Keratinocyte (primary cell): ENCODE measurements at regions not wholly inside any gene's neighbourhood (a gene's known extent, or its start where the extent isn't known, plus 50 kb on each side); places are given as distances from the start of the nearest gene placed in this dataset.

Source experiments
- DNase-seq: peaks from one replicate; pipeline ENCODE4 v3.0.0-alpha.2; 2011; ENCODE audit warnings: low read depth, missing footprints, low spot score
- FAIRE-seq: peaks from 2 replicates; lab custom pipeline; 2011; peaks lifted over from hg19 to GRCh38; lab: Jason Lieb, UNC
- H2AFZ ChIP-seq: 2 replicates; pipeline ENCODE4 v1.6.0; 2012; ENCODE audit warnings: low read length, control low read depth, inconsistent platforms; ENCODE audit not compliant: control insufficient read depth
- H3K27ac ChIP-seq: 2 replicates; pipeline ENCODE4 v1.5.1; 2011; ENCODE audit warnings: low read length; ENCODE audit not compliant: control insufficient read depth, insufficient read depth
- H3K27me3 ChIP-seq: 3 replicates; pipeline ENCODE4 v1.6.0; 2011; ENCODE audit warnings: low read length; ENCODE audit not compliant: control insufficient read depth, insufficient read depth; ENCODE audit errors: extremely low read depth
- H3K36me3 ChIP-seq, 2 experiments: 2 replicates in 1 of 2; 3 replicates in 1 of 2; pipeline ENCODE4 v1.5.1; 2011; ENCODE audit warnings: low read length in 2 of 2, mild to moderate bottlenecking in 1 of 2; ENCODE audit not compliant: control insufficient read depth in 2 of 2, insufficient read depth in 2 of 2; ENCODE audit errors: extremely low read depth in 1 of 2
- H3K4me1 ChIP-seq: 3 replicates; pipeline ENCODE4 v1.5.1; 2011; ENCODE audit warnings: low read length; ENCODE audit not compliant: control insufficient read depth, insufficient read depth; ENCODE audit errors: extremely low read depth
- H3K4me2 ChIP-seq: 3 replicates; pipeline ENCODE4 v1.6.0; 2011; ENCODE audit warnings: low read depth, low read length; ENCODE audit not compliant: control insufficient read depth, insufficient read depth; ENCODE audit errors: extremely low read depth
- H3K4me3 ChIP-seq, 3 experiments: fragments of 200-600 bp in 1 of 3; sonication (generic) in 1 of 3; 2 replicates in 2 of 3; 3 replicates in 1 of 3; pipeline ENCODE4 v1.5.1; 2011 to 2016; ENCODE audit warnings: low read length in 3 of 3, mild to moderate bottlenecking in 3 of 3, control low read depth in 2 of 3, inconsistent platforms in 1 of 3, low read depth in 1 of 3, mixed read lengths in 1 of 3, mixed run types in 1 of 3, moderate library complexity in 1 of 3; ENCODE audit not compliant: control insufficient read depth in 2 of 3, insufficient read depth in 2 of 3; ENCODE audit errors: extremely low read depth in 1 of 3
- H3K79me2 ChIP-seq: 2 replicates; pipeline ENCODE4 v1.6.0; 2012; ENCODE audit warnings: low read length; ENCODE audit not compliant: control insufficient read depth, insufficient read depth
- H3K9ac ChIP-seq: 3 replicates; pipeline ENCODE4 v1.6.0; 2011; ENCODE audit warnings: low read length; ENCODE audit not compliant: control insufficient read depth, insufficient read depth; ENCODE audit errors: extremely low read depth
- H3K9me1 ChIP-seq: 3 replicates; pipeline ENCODE4 v1.6.0; 2011; ENCODE audit warnings: low read length; ENCODE audit not compliant: control insufficient read depth, insufficient read depth; ENCODE audit errors: extremely low read depth
- H3K9me3 ChIP-seq: 2 replicates; pipeline ENCODE4 v1.5.1; 2012; ENCODE audit warnings: low read depth, low read length; ENCODE audit not compliant: control insufficient read depth
- H4K20me1 ChIP-seq: 3 replicates; pipeline ENCODE4 v1.6.0; 2011; ENCODE audit warnings: low read length; ENCODE audit not compliant: control insufficient read depth, insufficient read depth; ENCODE audit errors: extremely low read depth
- EZH2 ChIP-seq: IDR thresholded peaks from one replicate; pipeline ENCODE4 v1.6.1; 2012; ENCODE audit warnings: inconsistent platforms, mild to moderate bottlenecking, low read length, moderate library complexity
- dilution Hi-C: fragments of 300-500 bp; cut with MboI; formaldehyde crosslinking; loops from one replicate; pipeline ENCODE4 v1.7.0; 2020; ENCODE audit warnings: low sequenced_read_pairs; ENCODE audit not compliant: extremely low pct_ligation_motif_present
- TF ChIP-seq, protein P1 (sequence below), 3 experiments: IDR thresholded peaks in 1 of 3; conservative IDR thresholded peaks in 1 of 3; optimal IDR thresholded peaks in 1 of 3; 2 replicates in 2 of 3; 3 replicates in 1 of 3; pipeline versions ENCODE3 to v1.5.1; 2011; ENCODE audit warnings: low read length in 3 of 3, mild to moderate bottlenecking in 3 of 3, moderate library complexity in 2 of 3, control low read depth in 1 of 3, inconsistent platforms in 1 of 3; ENCODE audit not compliant: insufficient read depth in 2 of 3; ENCODE audit errors: extremely low read depth in 1 of 3

GRCh38 chr11:42762348-42762747 lies 549.4 kb upstream of the API5 start:
- dilution Hi-C loops: no loop called here
- FAIRE-seq: no peak
- Histone ChIP-seq H3K27me3 (no peaks in the 10 kb centered on the region), H3K36me3 (no peaks in the 10 kb centered on the region), H3K4me3 (no peak overlapping the region), H3K4me1 (no peaks in the 10 kb centered on the region), H3K9me3 (no peaks in the 10 kb centered on the region), H3K9ac (no peak overlapping the region), H2AFZ (no peak overlapping the region), H3K27ac (no peak overlapping the region), H3K79me2 (no peaks in the 10 kb centered on the region), H3K4me2 (no peak overlapping the region), H3K9me1 (no peaks in the 10 kb centered on the region), H4K20me1 (no peaks in the 10 kb centered on the region)
- TF ChIP-seq, protein P1, sequence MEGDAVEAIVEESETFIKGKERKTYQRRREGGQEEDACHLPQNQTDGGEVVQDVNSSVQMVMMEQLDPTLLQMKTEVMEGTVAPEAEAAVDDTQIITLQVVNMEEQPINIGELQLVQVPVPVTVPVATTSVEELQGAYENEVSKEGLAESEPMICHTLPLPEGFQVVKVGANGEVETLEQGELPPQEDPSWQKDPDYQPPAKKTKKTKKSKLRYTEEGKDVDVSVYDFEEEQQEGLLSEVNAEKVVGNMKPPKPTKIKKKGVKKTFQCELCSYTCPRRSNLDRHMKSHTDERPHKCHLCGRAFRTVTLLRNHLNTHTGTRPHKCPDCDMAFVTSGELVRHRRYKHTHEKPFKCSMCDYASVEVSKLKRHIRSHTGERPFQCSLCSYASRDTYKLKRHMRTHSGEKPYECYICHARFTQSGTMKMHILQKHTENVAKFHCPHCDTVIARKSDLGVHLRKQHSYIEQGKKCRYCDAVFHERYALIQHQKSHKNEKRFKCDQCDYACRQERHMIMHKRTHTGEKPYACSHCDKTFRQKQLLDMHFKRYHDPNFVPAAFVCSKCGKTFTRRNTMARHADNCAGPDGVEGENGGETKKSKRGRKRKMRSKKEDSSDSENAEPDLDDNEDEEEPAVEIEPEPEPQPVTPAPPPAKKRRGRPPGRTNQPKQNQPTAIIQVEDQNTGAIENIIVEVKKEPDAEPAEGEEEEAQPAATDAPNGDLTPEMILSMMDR (optimal IDR thresholded peaks at IDR 0.05 in 1 of 3, IDR thresholded peaks at IDR 0.05 in 1 of 3, conservative IDR thresholded peaks at IDR 0.05 in 1 of 3; ENCODE audit: extremely low read depth in 1 of 3, insufficient read depth in 2 of 3, low read length in 3 of 3): no peak
- DNase-seq: no peak

- H3K79me2 ChIP-seq: no peaks in the 10 kb centered on the region
- H3K9me1 ChIP-seq: no peaks in the 10 kb centered on the region
- no peaks in the 10 kb centered on the region for H3K4me1 ChIP-seq
- no peak for DNase-seq
- no peak overlapping the region for H3K4me2 ChIP-seq
- H3K27ac ChIP-seq: no peak overlapping the region
- H2AFZ ChIP-seq: no peak overlapping the region
- H3K9ac ChIP-seq: no peak overlapping the region
- no peaks in the 10 kb centered on the region for H4K20me1 ChIP-seq
- no peaks in the 10 kb centered on the region for H3K36me3 ChIP-seq
- FAIRE-seq: no peak
- no peak overlapping the region for H3K4me3 ChIP-seq
- H3K27me3 ChIP-seq: no peaks in the 10 kb centered on the region
- dilution Hi-C loops: no loop called here
- H3K9me3 ChIP-seq: no peaks in the 10 kb centered on the region
- no peak for TF ChIP-seq EZH2
- TF ChIP-seq, protein P1 (optimal IDR thresholded peaks at IDR 0.05 in 1 of 3, IDR thresholded peaks at IDR 0.05 in 1 of 3, conservative IDR thresholded peaks at IDR 0.05 in 1 of 3; ENCODE audit: extremely low read depth in 1 of 3, insufficient read depth in 2 of 3, low read length in 3 of 3): no peak
Observed at GRCh38 chr11:42764936-42765335, 546.9 kb upstream of the API5 start.
